H4 (cell line): ENCODE measurements at regions not wholly inside any gene's neighbourhood (a gene's known extent, or its start where the extent isn't known, plus 50 kb on each side); places are given as distances from the start of the nearest gene placed in this dataset.

Source experiments
- DNase-seq: peaks from one replicate; pipeline ENCODE4 v3.0.0-alpha.2; 2015; ENCODE audit warnings: low spot score

- no peak for DNase-seq
These were observed 114.2 kb upstream of the ITGA1 start for GRCh38 chr5:52673495-52673894.

- DNase-seq, result peak; percentile 79
These were observed 112.7 kb upstream of the ITGA1 start for GRCh38 chr5:52674815-52675545.

DNA sequence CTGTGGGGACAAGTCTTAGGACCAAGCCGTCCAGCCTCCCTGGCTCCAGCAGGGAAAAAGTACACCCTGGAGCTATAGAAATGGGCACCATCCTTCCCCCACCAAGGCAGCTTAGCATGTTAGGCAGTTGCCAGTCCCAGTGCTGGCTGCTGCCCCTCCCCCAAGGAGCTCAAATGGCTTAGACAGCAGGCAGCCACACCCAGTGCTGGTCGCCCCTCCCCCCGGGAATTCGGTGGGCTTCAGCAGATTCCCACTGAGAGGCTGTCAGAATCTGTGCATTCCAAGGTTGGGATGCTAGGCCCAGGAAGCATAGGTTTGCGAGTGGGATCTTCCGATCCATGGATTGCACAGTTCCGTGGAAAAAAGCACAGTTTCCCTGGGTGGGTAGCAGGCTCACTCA is 105.2 kb upstream of the ITGA1 start:
- no peak for DNase-seq

- no peak for DNase-seq
These were observed 103.7 kb upstream of the ITGA1 start for GRCh38 chr5:52684051-52684450.

GRCh38 chr5:52685566-52685965 is 102.2 kb upstream of the ITGA1 start:
- no peak for DNase-seq

DNA sequence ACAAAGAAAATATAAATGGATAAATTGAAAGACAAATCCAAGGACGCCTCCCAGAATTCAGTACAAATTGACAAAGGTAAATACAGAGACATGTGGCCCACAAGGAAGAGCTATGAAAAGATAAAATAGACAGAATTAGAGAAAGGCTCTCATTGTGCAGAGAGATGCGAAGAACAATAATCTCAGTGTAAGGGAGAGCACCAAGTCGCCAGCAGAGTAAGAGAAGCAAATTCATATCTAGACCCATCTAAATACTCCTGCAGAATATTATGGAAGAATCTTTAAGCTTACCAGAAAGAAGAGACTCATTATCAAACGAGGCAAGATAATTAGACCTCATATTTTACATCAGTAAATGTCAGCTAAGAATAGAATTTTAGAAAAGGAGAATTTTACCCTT is 101.7 kb upstream of the ITGA1 start:
- DNase-seq, result no peak

DNA sequence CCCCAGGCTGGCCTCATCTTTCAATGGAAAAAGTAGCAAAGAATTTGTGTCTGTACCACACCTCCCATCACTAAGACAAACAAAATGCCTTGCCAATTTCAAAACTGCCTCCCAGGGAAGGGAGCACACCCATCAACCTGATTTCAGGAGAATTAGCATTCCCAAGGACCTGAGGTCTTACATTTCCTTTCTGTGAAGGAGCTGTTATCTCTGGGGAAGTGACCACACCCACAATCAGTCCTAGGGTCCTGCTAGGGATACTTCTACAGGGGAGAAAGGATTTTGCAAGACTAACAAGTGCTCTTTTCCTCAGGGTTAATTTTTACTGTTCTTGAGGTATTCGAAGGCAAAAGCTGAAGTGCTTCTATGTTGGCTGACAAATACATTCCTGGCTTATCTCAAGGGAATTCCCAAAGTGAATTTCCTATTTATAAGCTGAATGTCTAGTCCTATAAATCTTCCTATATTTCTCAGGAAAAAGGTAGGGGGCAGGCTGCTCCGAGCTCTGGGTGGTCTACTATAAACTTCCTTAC is 97.4 kb upstream of the ITGA1 start:
- no peak for DNase-seq

GRCh38 chr5:52692039-52692438 is 95.7 kb upstream of the ITGA1 start:
- no peak for DNase-seq

DNA sequence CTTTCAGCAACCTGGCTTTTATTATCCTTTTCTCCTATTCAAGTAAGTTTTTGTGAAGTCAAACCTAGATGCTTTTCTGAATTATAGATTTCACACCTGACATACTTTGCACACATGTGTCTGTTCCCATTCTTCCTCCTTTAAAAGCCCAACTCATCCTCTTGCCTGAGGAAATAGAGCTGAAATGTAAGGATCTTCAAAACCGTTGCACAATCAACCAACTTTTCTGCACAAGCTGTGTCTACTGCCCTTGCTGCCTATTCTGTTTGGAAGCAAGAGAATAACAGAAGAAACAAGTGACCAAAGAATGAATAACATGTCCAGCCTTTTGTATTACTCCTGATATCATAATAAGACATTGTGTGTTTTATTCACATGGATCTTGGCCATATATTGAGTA is 95.1 kb upstream of the ITGA1 start:
- DNase-seq, result no peak

GRCh38 chr5:52693280-52693679 is 94.4 kb upstream of the ITGA1 start:
- DNase-seq, result peak; percentile 14

GRCh38 chr5:52693836-52694235 is 93.9 kb upstream of the ITGA1 start:
- no peak for DNase-seq

- no peak for DNase-seq
These were observed 93.1 kb upstream of the ITGA1 start for GRCh38 chr5:52694648-52695047.

- DNase-seq, result no peak
These were observed 84.8 kb upstream of the ITGA1 start for GRCh38 chr5:52702877-52703276.

GRCh38 chr5:52703321-52703720 is 84.4 kb upstream of the ITGA1 start:
- DNase-seq, result no peak

GRCh38 chr5:52705720-52706119 is 82.0 kb upstream of the ITGA1 start:
- DNase-seq, result no peak

GRCh38 chr5:52706775-52707174 is 80.9 kb upstream of the ITGA1 start:
- DNase-seq, result no peak

DNA sequence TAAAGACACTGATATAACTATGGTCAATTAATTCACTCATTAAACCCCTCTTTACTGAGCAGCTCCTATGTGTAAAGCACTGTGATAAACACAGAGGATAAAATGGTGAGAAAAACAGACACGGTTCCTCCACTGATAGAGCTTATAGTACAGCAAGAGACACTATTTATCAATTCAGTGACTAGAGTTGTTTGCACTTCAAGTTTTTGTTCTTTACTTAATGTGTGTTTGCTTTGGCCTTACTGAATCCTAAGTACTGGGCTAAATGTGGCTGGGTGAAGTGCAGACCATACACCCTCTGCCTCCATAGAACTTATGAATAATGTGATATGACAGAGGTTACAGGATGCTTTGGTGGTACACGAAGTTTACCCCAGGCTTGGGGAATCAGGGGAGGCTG is 80.1 kb upstream of the ITGA1 start:
- no peak for DNase-seq

DNA sequence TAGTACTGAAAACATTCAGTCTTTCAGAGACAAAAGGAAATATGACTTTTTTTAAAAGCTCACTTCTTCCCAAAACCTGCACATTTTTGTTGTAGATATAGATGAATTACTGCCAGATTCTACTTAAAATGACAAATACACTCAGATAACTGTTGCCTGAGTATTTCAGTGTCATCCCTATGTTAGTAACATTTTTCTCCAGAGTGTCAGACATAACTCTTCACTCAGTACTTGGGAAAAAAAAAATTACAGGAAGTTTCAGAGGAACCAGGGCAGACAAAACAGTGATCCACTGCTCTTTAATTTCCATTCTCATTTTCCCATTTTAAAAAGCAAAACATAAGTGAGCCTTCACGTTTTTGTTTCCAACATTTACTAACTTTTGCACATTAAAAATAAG is 79.3 kb upstream of the ITGA1 start:
- DNase-seq, result no peak

DNA sequence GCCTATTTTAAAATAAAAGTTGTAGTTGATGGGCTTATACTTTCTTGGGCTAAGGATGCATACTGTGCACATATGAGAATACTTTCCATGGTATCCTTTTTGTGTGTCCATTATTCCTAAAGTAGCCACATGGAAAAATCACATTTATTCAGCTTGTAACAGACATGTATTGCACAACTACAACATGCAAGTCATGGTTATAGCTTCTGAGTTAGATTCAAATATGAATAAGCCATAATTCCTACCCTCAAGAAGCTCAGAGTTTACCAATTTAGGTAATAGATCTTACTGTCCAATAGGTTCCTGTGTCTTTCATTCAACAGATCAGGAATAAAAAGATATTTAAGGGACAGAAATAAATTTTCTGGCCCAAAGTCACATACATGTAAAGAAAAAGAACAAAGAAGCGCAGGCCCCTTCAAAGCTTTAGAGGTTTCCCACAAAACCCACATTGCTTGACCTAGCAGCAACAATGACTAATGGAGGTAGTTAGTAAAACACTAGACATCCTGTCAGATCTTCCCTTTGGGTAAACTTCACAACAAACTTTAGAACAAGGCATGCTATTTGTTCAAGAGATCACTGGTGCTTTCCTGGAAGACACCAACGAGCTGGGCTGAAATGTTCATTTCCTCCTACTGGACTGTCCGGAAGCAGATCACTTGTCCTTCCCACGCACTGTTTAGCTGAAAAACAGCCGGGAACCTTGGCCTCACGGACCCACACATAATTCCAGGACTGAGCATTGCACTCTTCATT is 78.4 kb upstream of the ITGA1 start:
- DNase-seq, result peak; percentile 66

DNA sequence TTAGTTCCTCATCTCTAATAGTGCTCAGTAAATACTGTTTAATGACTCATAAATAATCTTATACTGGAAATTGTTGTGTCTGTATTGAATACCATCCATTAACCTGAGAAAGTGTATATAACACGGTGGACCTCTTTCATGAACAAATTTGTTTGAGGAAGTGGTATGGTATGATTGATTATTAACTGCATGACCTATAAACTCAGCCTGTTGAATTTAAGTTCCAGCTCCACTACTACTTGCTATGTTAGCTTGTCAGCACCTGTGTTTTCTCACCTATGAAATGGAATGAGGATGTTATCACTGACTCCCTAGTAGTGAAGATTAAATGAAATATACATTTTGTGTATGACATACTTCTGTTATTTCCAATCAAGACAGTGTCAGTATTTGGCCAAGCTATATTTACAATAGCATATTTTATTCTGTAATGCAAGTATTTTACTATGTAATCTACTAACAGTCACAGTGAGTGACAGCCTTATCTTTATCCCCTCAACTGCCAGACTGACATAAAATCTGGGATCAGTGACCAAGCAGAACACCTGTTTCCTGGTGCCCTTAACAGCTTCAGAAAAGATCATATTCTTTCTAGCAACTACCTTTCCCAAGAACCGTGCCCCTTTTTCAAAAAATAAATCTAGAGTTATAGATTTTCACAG is 77.3 kb upstream of the ITGA1 start:
- DNase-seq, result no peak

DNA sequence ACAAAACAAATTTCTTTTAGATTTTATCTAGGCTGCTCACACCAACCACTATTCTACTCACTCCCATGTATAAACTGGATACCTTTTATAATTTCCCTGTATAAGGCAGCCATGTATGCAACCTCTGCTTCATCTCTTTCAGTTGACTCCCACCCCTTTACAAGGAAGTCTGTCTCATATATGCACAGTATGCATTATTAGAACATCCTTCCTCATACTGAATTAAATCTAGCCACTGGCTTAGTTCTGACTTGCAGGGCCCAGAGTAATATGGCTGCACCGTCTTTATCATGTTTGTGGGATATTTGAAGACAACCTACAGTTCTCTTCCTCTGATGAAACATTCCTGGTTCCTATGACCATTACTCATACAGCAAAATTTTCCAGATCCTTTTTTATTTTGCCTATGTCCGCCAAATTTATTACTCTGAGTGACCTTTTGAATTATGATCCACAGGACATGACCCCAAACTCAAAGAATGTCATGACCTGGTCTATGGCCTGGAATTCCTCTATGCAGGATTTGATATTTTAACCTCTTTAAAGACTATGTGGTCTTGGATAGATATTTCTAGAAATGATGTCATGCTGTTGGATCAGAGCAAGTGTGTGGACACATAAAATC is 76.6 kb upstream of the ITGA1 start:
- DNase-seq, result no peak

DNA sequence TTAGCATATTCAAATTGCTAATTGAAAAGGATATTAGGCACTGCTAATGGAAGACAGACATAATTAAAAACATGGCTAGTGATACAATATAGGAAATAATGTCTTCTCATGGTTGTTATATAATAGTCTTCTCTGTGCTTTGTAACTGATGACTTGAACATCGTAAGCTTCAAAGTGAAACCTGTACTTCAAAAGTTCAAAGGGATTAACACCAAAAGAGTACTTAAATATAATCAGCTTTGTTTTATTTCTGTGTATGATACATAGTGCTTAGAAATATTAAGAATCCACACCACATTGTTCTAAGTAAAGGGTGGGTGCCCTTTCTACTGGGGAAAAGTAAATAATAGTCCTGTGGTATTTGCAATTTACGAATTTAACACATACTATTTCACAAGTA is 75.4 kb upstream of the ITGA1 start:
- no peak for DNase-seq
